GM13976 (cell line): ENCODE measurements at regions not wholly inside any gene's neighbourhood (a gene's known extent, or its start where the extent isn't known, plus 50 kb on each side); places are given as distances from the start of the nearest gene placed in this dataset.
"Not testable (repeated sequence)": the region's sequence is repeated elsewhere in the genome, so short reads cannot be mapped to it uniquely, and the experiment has no call there.

Experiments used
- DNase-seq: peaks from one replicate; pipeline ENCODE4 v3.0.0; 2012; ENCODE audit warnings: low spot score
- CTCF ChIP-seq: IDR thresholded peaks from 2 replicates; pipeline ENCODE4 v1.5.1; 2012; ENCODE audit warnings: borderline replicate concordance, mild to moderate bottlenecking; ENCODE audit not compliant: insufficient read depth; ENCODE audit errors: extremely low read depth, missing control alignments, control extremely low read depth
- in situ Hi-C: fragments of 300-500 bp; cut with MboI; formaldehyde crosslinking; loops from one replicate; pipeline ENCODE4 v1.12.0; 2022; ENCODE audit warnings: low sequenced_read_pairs, mixed read lengths, inconsistent platforms; ENCODE audit not compliant: unreplicated experiment

DNA sequence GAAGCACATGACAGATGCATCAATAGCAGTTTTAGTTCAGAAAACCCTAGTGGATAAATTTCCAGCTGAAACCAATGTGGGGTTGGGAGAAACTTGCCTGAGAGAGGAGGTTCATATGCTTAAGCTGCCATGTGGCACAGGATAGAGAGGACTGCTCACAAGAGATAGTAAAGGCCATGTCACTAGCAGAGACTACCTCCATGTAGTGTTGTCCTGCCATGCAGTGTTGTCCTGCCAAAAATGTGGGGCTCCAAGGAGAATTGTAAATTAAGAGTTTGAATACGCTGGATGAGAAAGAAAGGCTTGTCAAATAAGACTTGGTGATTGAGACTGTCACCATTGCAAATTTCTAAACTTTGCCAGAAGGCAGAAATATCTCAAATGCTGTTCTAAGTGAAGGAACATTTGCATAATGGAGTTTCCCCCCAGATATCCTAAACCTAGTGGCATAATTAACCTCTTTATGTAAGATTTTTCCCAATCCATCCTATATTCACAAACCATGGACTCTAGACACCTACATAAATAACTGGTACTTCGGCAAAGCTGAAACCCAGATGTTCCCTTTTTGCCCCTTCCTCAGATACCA lies 938.3 kb upstream of the ALCAM start:
- TF ChIP-seq CTCF, result no peak

GRCh38 chr3:104429727-104430126 lies 937.0 kb upstream of the ALCAM start:
- DNase-seq, result no peak
- in situ Hi-C loops, result no loop called here
- no peak for TF ChIP-seq CTCF

More for the DNA sequence above, 938.3 kb upstream of the ALCAM start:
- no peak for DNase-seq
- in situ Hi-C loops, result no loop called here

- in situ Hi-C loops, result no loop called here
- TF ChIP-seq CTCF, result no peak
- DNase-seq, result no peak
These were observed 930.2 kb upstream of the ALCAM start for GRCh38 chr3:104436506-104436905.

DNA sequence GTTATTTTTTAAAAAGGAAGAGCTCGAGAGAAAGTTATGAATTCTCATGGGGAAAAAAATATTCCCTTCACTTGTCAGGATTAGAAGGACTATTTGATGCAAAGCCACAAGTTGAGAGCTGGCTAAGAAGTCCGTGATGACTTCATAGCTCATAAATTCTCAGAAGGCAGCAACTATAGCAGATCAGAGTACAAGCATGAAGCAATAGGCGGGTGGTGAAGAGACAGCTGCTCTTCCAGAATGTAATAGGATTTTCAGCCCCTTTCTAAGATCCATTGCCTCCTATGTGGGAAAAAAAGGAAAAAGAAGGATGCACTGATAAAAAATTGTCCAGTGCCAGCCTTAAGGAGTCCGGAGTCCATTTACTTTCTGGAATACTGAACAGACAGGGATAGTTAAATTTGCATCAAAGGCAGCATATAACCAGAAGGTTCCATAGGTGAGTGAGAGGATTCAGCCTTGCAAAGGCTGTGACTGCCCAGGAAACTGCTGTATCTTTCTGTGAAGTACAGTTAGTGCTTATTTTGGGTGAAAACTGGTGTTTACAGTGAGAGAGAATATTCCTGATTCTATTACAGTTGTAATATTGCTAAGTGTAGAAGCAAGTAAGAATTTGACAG lies 929.5 kb upstream of the ALCAM start:
- DNase-seq, result no peak
- in situ Hi-C loops, result no loop called here
- no peak for TF ChIP-seq CTCF

DNA sequence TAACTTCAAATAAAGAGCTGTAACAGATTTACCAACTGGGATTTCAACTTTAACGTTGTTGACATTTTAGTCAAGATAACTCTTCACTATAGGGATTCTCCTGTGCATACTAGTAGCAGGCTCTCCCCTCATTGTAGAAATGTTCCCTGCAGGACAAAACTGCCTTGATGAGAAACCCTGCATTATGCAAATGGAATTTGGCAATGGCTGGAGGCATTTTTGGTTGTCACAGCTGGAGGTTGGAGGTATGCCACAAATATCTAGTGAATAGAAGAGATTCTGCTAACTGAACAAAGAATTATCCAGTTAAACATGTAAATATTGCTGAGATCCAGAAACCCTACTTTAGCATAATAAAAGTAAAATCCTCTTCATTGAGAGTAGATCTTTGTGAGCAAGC lies 928.8 kb upstream of the ALCAM start:
- in situ Hi-C loops, result no loop called here
- DNase-seq, result no peak
- TF ChIP-seq CTCF, result no peak

GRCh38 chr3:104438706-104439105 lies 928.0 kb upstream of the ALCAM start:
- no peak for TF ChIP-seq CTCF
- in situ Hi-C loops, result no loop called here
- DNase-seq, result no peak

- in situ Hi-C loops, DNase-seq: not testable (repeated sequence)
These were observed 921.3 kb upstream of the ALCAM start for GRCh38 chr3:104445252-104445919.
